Mesendoderm (in vitro differentiated cells): ENCODE measurements at regions not wholly inside any gene's neighbourhood (a gene's known extent, or its start where the extent isn't known, plus 50 kb on each side); places are given as distances from the start of the nearest gene placed in this dataset.
"Not testable (repeated sequence)": the region's sequence is repeated elsewhere in the genome, so short reads cannot be mapped to it uniquely, and the experiment has no call there.

ENCODE experiments used
- DNase-seq: peaks from one replicate; pipeline ENCODE4 v3.0.0; 2013
- H2AK5ac ChIP-seq: 2 replicates; pipeline ENCODE4 v1.6.1; 2013; ENCODE audit warnings: low read length, inconsistent platforms
- H2BK120ac ChIP-seq: 2 replicates; pipeline ENCODE4 v1.6.1; 2013; ENCODE audit warnings: low read depth, mild to moderate bottlenecking, low read length, moderate library complexity, mixed read lengths
- H2BK15ac ChIP-seq: replicated peaks from 2 replicates; pipeline ENCODE4 v1.6.1; 2013; ENCODE audit warnings: low read depth, mild to moderate bottlenecking, moderate library complexity
- H2BK5ac ChIP-seq: 2 replicates; pipeline ENCODE4 v1.6.1; 2013; ENCODE audit warnings: low read length, inconsistent platforms
- H3K18ac ChIP-seq: 2 replicates; pipeline ENCODE4 v1.6.1; 2013; ENCODE audit warnings: mild to moderate bottlenecking, low read length, mixed read lengths
- H3K23ac ChIP-seq: one replicate; pipeline ENCODE4 v1.6.1; 2013; ENCODE audit warnings: low read length
- H3K27ac ChIP-seq: 2 replicates; pipeline ENCODE4 v1.5.1; 2013; ENCODE audit warnings: low read depth, mild to moderate bottlenecking, inconsistent platforms, low read length, moderate library complexity
- H3K27me3 ChIP-seq: 2 replicates; pipeline ENCODE4 v1.6.1; 2013; ENCODE audit warnings: low read length, control low read depth, mild to moderate bottlenecking, inconsistent platforms; ENCODE audit not compliant: insufficient read depth, poor library complexity
- H3K36me3 ChIP-seq: 2 replicates; pipeline ENCODE4 v1.6.1; 2013; ENCODE audit warnings: low read length, inconsistent platforms; ENCODE audit not compliant: control insufficient read depth, insufficient read depth
- H3K4ac ChIP-seq: one replicate; pipeline ENCODE4 v1.6.1; 2013; ENCODE audit warnings: low read depth, mild to moderate bottlenecking, low read length, moderate library complexity
- H3K4me1 ChIP-seq: 2 replicates; pipeline ENCODE4 v1.6.1; 2013; ENCODE audit warnings: low read depth, low read length, inconsistent platforms; ENCODE audit not compliant: control insufficient read depth
- H3K4me2 ChIP-seq: 2 replicates; pipeline ENCODE4 v1.6.1; 2013; ENCODE audit warnings: low read length
- H3K4me3 ChIP-seq: 2 replicates; pipeline ENCODE4 v1.5.1; 2013; ENCODE audit warnings: mild to moderate bottlenecking, low read length
- H3K56ac ChIP-seq: one replicate; pipeline ENCODE4 v1.6.1; 2013; ENCODE audit warnings: low read length
- H3K79me1 ChIP-seq: 2 replicates; pipeline ENCODE4 v1.6.1; 2013; ENCODE audit warnings: low read length, inconsistent platforms
- H3K79me2 ChIP-seq: 2 replicates; pipeline ENCODE4 v1.6.1; 2013; ENCODE audit warnings: mild to moderate bottlenecking, low read length; ENCODE audit not compliant: control insufficient read depth, insufficient read depth
- H3K9ac ChIP-seq: 2 replicates; pipeline ENCODE4 v1.6.1; 2013; ENCODE audit warnings: low read length, inconsistent platforms
- H4K5ac ChIP-seq: one replicate; pipeline ENCODE4 v1.6.1; 2013; ENCODE audit warnings: low read length
- H4K8ac ChIP-seq: one replicate; pipeline ENCODE4 v1.6.1; 2013; ENCODE audit warnings: low read depth, mild to moderate bottlenecking, control low read depth, low read length, moderate library complexity
- WGBS: extraction: QIAGEN DNeasy Blood & Tissue Kit; methylation state at CpG from one replicate; pipeline ENCODE4 v1.1.7; 2013; ENCODE audit warnings: low lambda C conversion rate, missing lambda C conversion rate; ENCODE audit not compliant: insufficient coverage; ENCODE audit errors: extremely low coverage; 5-methylcytosine and 5-hydroxymethylcytosine counted together

- Histone ChIP-seq H3K27me3 (no peaks in the 10 kb centered on the region), H3K27ac (no peak overlapping the region), H3K23ac (no peak overlapping the region), H2BK120ac (no peak overlapping the region), H2AK5ac (no peak overlapping the region), H4K5ac (no peak overlapping the region), H3K4me1 (no peaks in the 10 kb centered on the region), H3K18ac (no peak overlapping the region), H3K79me1 (no peaks in the 10 kb centered on the region), H4K8ac (no peak overlapping the region), H3K36me3 (no peaks in the 10 kb centered on the region), H3K56ac (no peak overlapping the region), H3K9ac (no peak overlapping the region), H3K4ac (no peak overlapping the region), H3K4me3 (no peak overlapping the region), H2BK15ac (no peak overlapping the region), H3K4me2 (no peak overlapping the region), H3K79me2 (no peaks in the 10 kb centered on the region), H2BK5ac (no peak overlapping the region)
- no CpG with 5 or more reads among the region's 2 CpGs for WGBS
- DNase-seq, result no peak
These were observed 82.0 kb upstream of the TMEM164 start for GRCh38 chrX:109920868-109921267.

DNA sequence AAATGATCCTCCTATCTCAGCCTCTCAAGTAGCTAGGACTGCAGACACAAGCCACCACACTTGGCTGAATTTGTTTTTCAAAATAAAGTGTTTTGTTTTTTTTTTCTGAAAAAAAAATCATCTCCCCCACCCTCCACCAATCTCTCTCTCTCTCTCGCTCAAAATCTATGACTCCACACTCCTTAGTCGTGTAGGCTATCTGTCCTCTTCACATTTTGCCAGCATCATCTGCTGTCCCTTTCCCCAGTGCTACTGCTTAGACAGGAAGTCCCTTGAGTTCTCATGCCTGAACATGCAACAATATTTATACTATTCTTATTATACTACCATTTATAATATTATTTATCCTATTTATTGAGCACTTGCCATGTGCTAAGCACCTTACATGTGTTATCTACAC is 80.7 kb upstream of the TMEM164 start:
- no peak overlapping the region for H4K5ac ChIP-seq
- no peak overlapping the region for H3K18ac ChIP-seq
- no peak overlapping the region for H3K4me2 ChIP-seq
- no peak overlapping the region for H2BK120ac ChIP-seq
- no peak overlapping the region for H3K4ac ChIP-seq
- no peak overlapping the region for H4K8ac ChIP-seq
- no peak overlapping the region for H2AK5ac ChIP-seq
- WGBS, result no CpG with 5 or more reads among the region's 2 CpGs
- H3K36me3 ChIP-seq, result no peaks in the 10 kb centered on the region
- no peaks in the 10 kb centered on the region for H3K27me3 ChIP-seq
- H3K79me1 ChIP-seq, result no peaks in the 10 kb centered on the region
- H3K4me3 ChIP-seq, result no peak overlapping the region
- DNase-seq, result no peak
- H3K79me2 ChIP-seq, result no peaks in the 10 kb centered on the region
- no peak overlapping the region for H2BK15ac ChIP-seq
- H2BK5ac ChIP-seq, result no peak overlapping the region
- no peak overlapping the region for H3K23ac ChIP-seq
- no peaks in the 10 kb centered on the region for H3K4me1 ChIP-seq
- H3K27ac ChIP-seq, result no peak overlapping the region
- no peak overlapping the region for H3K56ac ChIP-seq
- H3K9ac ChIP-seq, result no peak overlapping the region

GRCh38 chrX:109925003-109925402 is 77.9 kb upstream of the TMEM164 start:
- H3K27me3 ChIP-seq, H2AK5ac ChIP-seq, H3K79me2 ChIP-seq, H3K36me3 ChIP-seq, H4K8ac ChIP-seq, H3K18ac ChIP-seq, H3K4ac ChIP-seq, H3K56ac ChIP-seq, H3K4me1 ChIP-seq, H3K4me2 ChIP-seq, H3K27ac ChIP-seq, H2BK120ac ChIP-seq, DNase-seq, H2BK15ac ChIP-seq, H4K5ac ChIP-seq, H3K4me3 ChIP-seq, H3K79me1 ChIP-seq, H2BK5ac ChIP-seq, H3K23ac ChIP-seq, H3K9ac ChIP-seq: not testable (repeated sequence)
- WGBS, result no CpG with 5 or more reads among the region's 3 CpGs

DNA sequence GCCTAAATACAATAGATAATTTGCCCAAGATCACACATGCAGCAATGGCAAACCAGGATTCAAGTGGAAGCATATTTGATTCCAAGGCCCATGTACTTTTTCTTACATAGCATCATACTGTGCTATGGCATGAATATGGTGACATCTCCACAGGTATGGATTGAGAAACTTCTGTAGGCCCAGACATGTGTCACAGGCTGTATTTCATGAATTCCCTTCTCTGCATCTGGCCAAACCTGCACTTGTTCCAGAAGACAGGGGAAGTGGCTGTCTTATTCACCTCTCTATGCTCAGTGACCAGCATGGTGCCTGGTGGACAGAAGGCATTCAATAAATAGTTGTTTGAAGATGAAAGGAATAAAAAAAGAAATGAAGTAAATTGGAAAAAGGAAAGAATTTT is 77.3 kb upstream of the TMEM164 start:
- Histone ChIP-seq H3K4ac (no peak overlapping the region), H2BK5ac (no peak overlapping the region), H3K9ac (no peak overlapping the region), H2BK15ac (no peak overlapping the region), H3K36me3 (no peaks in the 10 kb centered on the region), H4K5ac (no peak overlapping the region), H3K23ac (no peak overlapping the region), H3K4me2 (no peak overlapping the region), H3K79me1 (no peaks in the 10 kb centered on the region), H3K4me3 (no peak overlapping the region), H3K18ac (no peak overlapping the region), H2AK5ac (no peak overlapping the region), H3K27me3 (no peaks in the 10 kb centered on the region), H3K56ac (no peak overlapping the region), H4K8ac (no peak overlapping the region), H3K27ac (no peak overlapping the region), H2BK120ac (no peak overlapping the region), H3K4me1 (no peaks in the 10 kb centered on the region), H3K79me2 (no peaks in the 10 kb centered on the region)
- no peak for DNase-seq

DNA sequence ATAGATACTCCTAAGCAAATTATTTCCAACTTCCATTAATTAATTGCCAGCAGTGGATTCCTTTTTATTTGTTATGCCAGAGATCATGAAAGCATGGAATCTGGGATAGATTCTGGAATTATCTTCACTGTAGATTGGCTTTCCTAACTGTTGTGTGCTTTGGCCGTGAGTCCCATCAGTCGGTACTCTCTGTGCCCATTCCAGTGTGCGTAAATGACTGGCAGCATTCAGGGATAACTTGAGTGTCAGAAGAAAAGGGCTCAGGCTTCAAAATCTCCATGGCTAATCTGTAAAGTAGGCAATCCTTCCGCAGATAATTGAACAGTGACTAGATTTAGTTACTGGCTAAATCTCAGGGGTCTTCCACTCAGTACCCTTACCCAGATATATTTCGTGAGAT is 76.8 kb upstream of the TMEM164 start:
- no peaks in the 10 kb centered on the region for H3K27me3 ChIP-seq
- H3K4ac ChIP-seq, result no peak overlapping the region
- H2BK120ac ChIP-seq, result no peak overlapping the region
- no peak overlapping the region for H3K4me3 ChIP-seq
- DNase-seq, result no peak
- H4K5ac ChIP-seq, result no peak overlapping the region
- no peak overlapping the region for H3K18ac ChIP-seq
- H3K9ac ChIP-seq, result no peak overlapping the region
- H3K79me2 ChIP-seq, result no peaks in the 10 kb centered on the region
- H3K56ac ChIP-seq, result no peak overlapping the region
- no peak overlapping the region for H3K23ac ChIP-seq
- H2AK5ac ChIP-seq, result no peak overlapping the region
- WGBS, result no CpG with 5 or more reads among the region's 5 CpGs
- no peak overlapping the region for H2BK15ac ChIP-seq
- no peak overlapping the region for H3K27ac ChIP-seq
- H3K79me1 ChIP-seq, result no peaks in the 10 kb centered on the region
- H2BK5ac ChIP-seq, result no peak overlapping the region
- no peaks in the 10 kb centered on the region for H3K36me3 ChIP-seq
- no peaks in the 10 kb centered on the region for H3K4me1 ChIP-seq
- no peak overlapping the region for H3K4me2 ChIP-seq
- no peak overlapping the region for H4K8ac ChIP-seq

DNA sequence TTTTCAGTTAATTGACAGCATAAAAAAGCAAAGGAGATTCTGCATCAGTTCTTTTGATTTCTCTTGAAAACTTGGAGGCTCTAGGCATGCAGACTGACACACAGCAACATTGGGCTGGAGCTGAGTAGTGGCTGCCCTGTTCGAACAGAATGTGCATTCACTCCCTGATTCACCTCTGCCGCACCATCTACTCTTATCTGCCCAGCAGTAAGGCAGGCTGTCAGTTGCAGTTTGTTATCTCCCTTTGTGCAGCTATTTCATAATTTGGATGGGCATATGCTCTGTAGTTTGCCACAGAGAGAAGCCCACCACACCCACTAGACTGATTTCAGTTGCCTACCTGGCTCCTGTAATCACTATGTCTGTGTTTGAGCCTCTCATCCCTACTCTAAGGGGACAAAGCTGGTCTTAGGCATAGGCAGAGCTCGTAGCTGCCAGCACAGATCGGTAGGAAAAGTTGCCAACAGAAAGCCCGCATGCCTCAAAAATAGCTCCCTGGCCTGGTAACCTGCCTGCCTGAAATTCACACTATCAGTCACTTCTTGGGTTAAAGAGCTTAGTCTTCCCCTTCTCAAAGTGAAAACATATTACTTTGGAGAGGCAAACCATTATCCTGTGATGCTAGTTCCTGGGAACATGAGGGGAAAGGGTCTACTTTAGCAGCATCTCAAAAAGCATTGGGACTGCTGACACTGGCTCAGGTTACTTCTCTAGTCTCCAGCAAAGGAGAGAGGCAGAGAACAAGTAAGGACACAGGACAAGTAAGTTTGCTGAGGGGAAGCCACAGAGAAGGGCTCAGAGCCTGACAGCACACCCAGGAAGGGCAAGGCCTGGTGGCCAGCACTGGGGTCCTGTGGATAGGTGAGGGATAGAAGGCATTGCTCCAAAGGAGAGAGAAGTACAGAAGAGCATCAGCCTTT is 75.9 kb upstream of the TMEM164 start:
- no CpG with 5 or more reads among the region's 5 CpGs for WGBS
- H3K27me3 ChIP-seq, result no peaks in the 10 kb centered on the region
- H3K79me2 ChIP-seq, result no peaks in the 10 kb centered on the region
- no peak overlapping the region for H4K5ac ChIP-seq
- no peaks in the 10 kb centered on the region for H3K79me1 ChIP-seq
- H3K4me3 ChIP-seq, result no peak overlapping the region
- no peaks in the 10 kb centered on the region for H3K36me3 ChIP-seq
- no peak overlapping the region for H3K9ac ChIP-seq
- no peak overlapping the region for H2AK5ac ChIP-seq
- DNase-seq, result no peak
- no peak overlapping the region for H4K8ac ChIP-seq
- no peak overlapping the region for H2BK5ac ChIP-seq
- no peak overlapping the region for H3K4me2 ChIP-seq
- no peak overlapping the region for H3K23ac ChIP-seq
- no peaks in the 10 kb centered on the region for H3K4me1 ChIP-seq
- H3K56ac ChIP-seq, result no peak overlapping the region
- no peak overlapping the region for H3K4ac ChIP-seq
- no peak overlapping the region for H2BK15ac ChIP-seq
- H3K27ac ChIP-seq, result no peak overlapping the region
- no peak overlapping the region for H2BK120ac ChIP-seq
- no peak overlapping the region for H3K18ac ChIP-seq
